H1 (cell line): ENCODE measurements at regions not wholly inside any gene's neighbourhood (a gene's known extent, or its start where the extent isn't known, plus 50 kb on each side); places are given as distances from the start of the nearest gene placed in this dataset.

ENCODE experiments used
- CTCF ChIA-PET: fragments of 300-600 bp; sonication (Branson Sonifier 250); formaldehyde crosslinking; loops from one replicate; lab custom pipeline; 2021; ENCODE audit not compliant: partially characterized antibody; lab: Charles Lee
- POLR2A ChIA-PET: fragments of 300-600 bp; sonication (Branson Sonifier 250); formaldehyde crosslinking; loops from one replicate; lab custom pipeline; 2021; ENCODE audit warnings: inconsistent platforms; ENCODE audit not compliant: partially characterized antibody; lab: Charles Lee
- DNase-seq, 2 experiments: peaks; one replicate each; pipeline versions ENCODE4 v3.0.0 to v3.0.0-alpha.2; 2010 to 2022; ENCODE audit warnings: low spot score in 2 of 2, low read depth in 1 of 2, mixed read lengths in 1 of 2
- FAIRE-seq: peaks from 2 replicates; lab custom pipeline; 2011; peaks lifted over from hg19 to GRCh38; lab: Jason Lieb, UNC
- H2AFZ ChIP-seq: 2 replicates; pipeline ENCODE4 v1.8.1; 2012; ENCODE audit warnings: low read length, inconsistent platforms
- H2AK5ac ChIP-seq: 2 replicates; pipeline ENCODE4 v1.6.1; 2013; ENCODE audit warnings: low read depth, low read length
- H2BK120ac ChIP-seq: replicated peaks from 2 replicates; pipeline ENCODE3; 2013; ENCODE audit warnings: low read depth, low read length, inconsistent platforms
- H2BK12ac ChIP-seq: 2 replicates; pipeline ENCODE4 v1.6.1; 2013; ENCODE audit warnings: low read depth, low read length
- H2BK15ac ChIP-seq: 2 replicates; pipeline ENCODE4 v1.6.1; 2013; ENCODE audit warnings: low read length
- H2BK20ac ChIP-seq: 2 replicates; pipeline ENCODE4 v1.6.1; 2013; ENCODE audit warnings: low read length
- H2BK5ac ChIP-seq: 2 replicates; pipeline ENCODE4 v1.6.1; 2013; ENCODE audit warnings: low read depth, low read length
- H3K14ac ChIP-seq: 2 replicates; pipeline ENCODE4 v1.6.1; 2013; ENCODE audit warnings: inconsistent platforms; ENCODE audit not compliant: insufficient read length
- H3K18ac ChIP-seq: 2 replicates; pipeline ENCODE4 v1.6.1; 2013; ENCODE audit warnings: low read length; ENCODE audit errors: extremely low read depth
- H3K23ac ChIP-seq: 2 replicates; pipeline ENCODE4 v1.6.1; 2013; ENCODE audit warnings: inconsistent platforms; ENCODE audit not compliant: insufficient read length
- H3K23me2 ChIP-seq: 2 replicates; pipeline ENCODE4 v1.6.1; 2013; ENCODE audit warnings: low read depth, low read length
- H3K27ac ChIP-seq: 2 replicates; pipeline ENCODE4 v1.6.1; 2011; ENCODE audit warnings: low read depth, low read length, inconsistent platforms
- H3K27me3 ChIP-seq, 4 experiments: replicated peaks in 1 of 4; 1 replicate in 1 of 4; 2 replicates in 3 of 4; pipeline versions ENCODE4 v1.6.1 to v1.8.1; 2011 to 2013; ENCODE audit warnings: low read length in 3 of 4, mild to moderate bottlenecking in 3 of 4, inconsistent platforms in 2 of 4, mixed read lengths in 2 of 4, moderate library complexity in 1 of 4; ENCODE audit not compliant: control insufficient read depth in 3 of 4, insufficient read depth in 3 of 4; ENCODE audit errors: extremely low read depth in 1 of 4
- H3K36me3 ChIP-seq, 4 experiments: 2 replicates each; pipeline versions ENCODE4 v1.6.1 to v1.8.1; 2011 to 2013; ENCODE audit warnings: mild to moderate bottlenecking in 4 of 4, low read length in 3 of 4, moderate library complexity in 2 of 4, control low read depth in 1 of 4, inconsistent platforms in 1 of 4; ENCODE audit not compliant: insufficient read depth in 4 of 4, control insufficient read depth in 2 of 4
- H3K4ac ChIP-seq: replicated peaks from 2 replicates; pipeline ENCODE3; 2013; ENCODE audit warnings: low read length, low read depth, mixed read lengths, inconsistent platforms; ENCODE audit not compliant: insufficient read length
- H3K4me1 ChIP-seq, 4 experiments: replicated peaks in 1 of 4; 1 replicate in 1 of 4; 2 replicates in 3 of 4; pipeline versions ENCODE4 v1.6.1 to v1.8.1; 2011 to 2013; ENCODE audit warnings: low read length in 3 of 4, inconsistent platforms in 2 of 4, mixed read lengths in 1 of 4; ENCODE audit not compliant: insufficient read depth in 4 of 4, control insufficient read depth in 3 of 4
- H3K4me2 ChIP-seq, 2 experiments: 2 replicates each; pipeline versions ENCODE4 v1.6.1 to v1.8.1; 2011 to 2013; ENCODE audit warnings: low read depth in 2 of 2, low read length in 2 of 2, control low read depth in 1 of 2, inconsistent platforms in 1 of 2, mild to moderate bottlenecking in 1 of 2; ENCODE audit not compliant: insufficient read depth in 1 of 2
- H3K4me3 ChIP-seq, 4 experiments: fragments of 200-600, 300-600 bp in 1 of 4; sonication (generic), shearing (Covaris generic), sonication (Bioruptor Twin) in 1 of 4; 2 replicates each; pipeline versions ENCODE4 v1.5.1 to v1.8.1; 2011 to 2016; ENCODE audit warnings: low read length in 4 of 4, low read depth in 3 of 4, control low read depth in 2 of 4, inconsistent platforms in 2 of 4, mild to moderate bottlenecking in 2 of 4, mixed read lengths in 1 of 4, moderate library complexity in 1 of 4; ENCODE audit not compliant: insufficient read depth in 2 of 4; ENCODE audit errors: extremely low read depth in 1 of 4
- H3K56ac ChIP-seq: replicated peaks from 2 replicates; pipeline ENCODE3; 2013; ENCODE audit warnings: low read depth, mild to moderate bottlenecking, mixed read lengths, low read length, inconsistent platforms; ENCODE audit not compliant: insufficient read length
- H3K79me1 ChIP-seq: 2 replicates; pipeline ENCODE4 v1.6.1; 2013; ENCODE audit warnings: low read depth, low read length, control low read depth
- H3K79me2 ChIP-seq, 2 experiments: 2 replicates each; pipeline versions ENCODE4 v1.6.1 to v1.8.1; 2012 to 2013; ENCODE audit warnings: low read length in 2 of 2, mild to moderate bottlenecking in 2 of 2, inconsistent platforms in 1 of 2; ENCODE audit not compliant: insufficient read depth in 2 of 2, control insufficient read depth in 1 of 2
- H3K9ac ChIP-seq, 4 experiments: replicated peaks in 1 of 4; 1 replicate in 1 of 4; 2 replicates in 3 of 4; pipeline versions ENCODE4 v1.6.1 to v1.8.1; 2011 to 2013; ENCODE audit warnings: low read depth in 3 of 4, low read length in 3 of 4, control low read depth in 2 of 4, mild to moderate bottlenecking in 2 of 4, moderate library complexity in 2 of 4, inconsistent platforms in 1 of 4; ENCODE audit errors: extremely low read depth in 1 of 4
- H3K9me3 ChIP-seq, 2 experiments: 2 replicates each; pipeline versions ENCODE4 v1.6.1 to v1.8.1; 2012 to 2013; ENCODE audit warnings: mild to moderate bottlenecking in 2 of 2, moderate library complexity in 2 of 2, control low read depth in 1 of 2, inconsistent platforms in 1 of 2, low read depth in 1 of 2, low read length in 1 of 2, mixed read lengths in 1 of 2; ENCODE audit not compliant: insufficient read depth in 2 of 2
- H4K20me1 ChIP-seq, 2 experiments: replicated peaks in 1 of 2; 2 replicates each; pipeline versions ENCODE3 to v1.8.1; 2011 to 2013; ENCODE audit warnings: inconsistent platforms in 2 of 2, low read length in 2 of 2, mild to moderate bottlenecking in 1 of 2; ENCODE audit not compliant: insufficient read depth in 2 of 2, control insufficient read depth in 1 of 2
- H4K5ac ChIP-seq: 2 replicates; pipeline ENCODE4 v1.6.1; 2013; ENCODE audit warnings: low read length, low read depth, mixed read lengths, inconsistent platforms; ENCODE audit not compliant: insufficient read length
- H4K8ac ChIP-seq: 2 replicates; pipeline ENCODE4 v1.8.0; 2013; ENCODE audit warnings: mild to moderate bottlenecking, moderate library complexity, low read length, inconsistent platforms; ENCODE audit not compliant: insufficient read depth; ENCODE audit errors: extremely low read depth
- H4K91ac ChIP-seq: replicated peaks from 2 replicates; pipeline ENCODE3; 2013; ENCODE audit warnings: low read length, mixed read lengths, inconsistent platforms; ENCODE audit not compliant: insufficient read length
- SRF ChIP-seq: IDR thresholded peaks from 2 replicates; pipeline ENCODE4 v1.6.1; 2011; ENCODE audit warnings: mild to moderate bottlenecking, low read depth, low read length, moderate library complexity
- WGBS, 2 experiments: shearing (Covaris generic) in 1 of 2; methylation state at CpG; one replicate each; pipeline versions ENCODE4 v1.1.6 to v1.1.7; 2013 to 2015; ENCODE audit warnings: low lambda C conversion rate in 2 of 2, mixed read lengths in 2 of 2, inconsistent platforms in 1 of 2, low coverage in 1 of 2, missing lambda C conversion rate in 1 of 2; ENCODE audit not compliant: insufficient replicate concordance in 2 of 2, insufficient coverage in 1 of 2, insufficient read length in 1 of 2; ENCODE audit errors: extremely low coverage in 1 of 2, missing lambda C conversion rate in 1 of 2; 5-methylcytosine and 5-hydroxymethylcytosine counted together
- TF ChIP-seq, protein P1 (sequence below), 3 experiments: IDR thresholded peaks; 1 replicate in 2 of 3; 2 replicates in 1 of 3; pipeline versions ENCODE4 v1.5.1 to v1.6.1; 2011; ENCODE audit warnings: low read length in 3 of 3, mild to moderate bottlenecking in 3 of 3, inconsistent platforms in 2 of 3, low read depth in 1 of 3, moderate library complexity in 1 of 3; ENCODE audit not compliant: insufficient read depth in 1 of 3; ENCODE audit errors: control extremely low read depth in 1 of 3
- TF ChIP-seq, protein P2 (sequence below): IDR thresholded peaks from 2 replicates; pipeline ENCODE4 v1.6.1; 2012; ENCODE audit warnings: inconsistent platforms
- TF ChIP-seq, protein P3 (sequence below): IDR thresholded peaks from 2 replicates; pipeline ENCODE4 v1.6.1; 2012; ENCODE audit warnings: low read length, inconsistent platforms
- TF ChIP-seq, protein P4 (sequence below): IDR thresholded peaks from 2 replicates; pipeline ENCODE4 v1.6.1; 2011; ENCODE audit warnings: low read length, improper control_type of control experiment

DNA sequence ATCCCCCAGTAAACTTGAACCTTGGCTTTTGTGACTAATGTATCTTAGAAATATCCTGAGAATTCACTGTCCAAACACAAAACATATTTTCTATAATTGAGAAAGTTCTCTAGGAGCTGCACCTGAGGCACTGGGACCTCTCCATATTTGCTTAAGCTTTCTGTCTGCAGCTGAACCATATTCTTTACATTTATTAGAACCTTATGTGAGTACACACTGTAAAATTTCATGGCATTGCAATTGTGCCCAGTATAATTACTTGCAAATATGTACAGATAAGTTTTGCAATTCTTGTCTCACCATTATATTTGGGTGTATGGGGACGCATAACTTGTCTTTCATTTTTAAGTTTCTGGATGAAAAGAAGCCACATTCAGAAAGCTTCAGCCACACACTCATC, 280.7 kb upstream of the KLHL1 start:
- no peaks in the 10 kb centered on the region for H3K23me2 ChIP-seq
- H3K79me2 ChIP-seq = no peaks in the 10 kb centered on the region
- no peaks in the 10 kb centered on the region for H3K36me3 ChIP-seq
- no peak overlapping the region for H3K18ac ChIP-seq
- H3K56ac ChIP-seq = no peak overlapping the region
- no peak for FAIRE-seq
- peaks cover 0 to 11% (median 3%) of the 10 kb centered on the region in 4 experiments; a peak in 2 of 7 replicates for H3K4me1 ChIP-seq
- TF ChIP-seq, protein P1, sequence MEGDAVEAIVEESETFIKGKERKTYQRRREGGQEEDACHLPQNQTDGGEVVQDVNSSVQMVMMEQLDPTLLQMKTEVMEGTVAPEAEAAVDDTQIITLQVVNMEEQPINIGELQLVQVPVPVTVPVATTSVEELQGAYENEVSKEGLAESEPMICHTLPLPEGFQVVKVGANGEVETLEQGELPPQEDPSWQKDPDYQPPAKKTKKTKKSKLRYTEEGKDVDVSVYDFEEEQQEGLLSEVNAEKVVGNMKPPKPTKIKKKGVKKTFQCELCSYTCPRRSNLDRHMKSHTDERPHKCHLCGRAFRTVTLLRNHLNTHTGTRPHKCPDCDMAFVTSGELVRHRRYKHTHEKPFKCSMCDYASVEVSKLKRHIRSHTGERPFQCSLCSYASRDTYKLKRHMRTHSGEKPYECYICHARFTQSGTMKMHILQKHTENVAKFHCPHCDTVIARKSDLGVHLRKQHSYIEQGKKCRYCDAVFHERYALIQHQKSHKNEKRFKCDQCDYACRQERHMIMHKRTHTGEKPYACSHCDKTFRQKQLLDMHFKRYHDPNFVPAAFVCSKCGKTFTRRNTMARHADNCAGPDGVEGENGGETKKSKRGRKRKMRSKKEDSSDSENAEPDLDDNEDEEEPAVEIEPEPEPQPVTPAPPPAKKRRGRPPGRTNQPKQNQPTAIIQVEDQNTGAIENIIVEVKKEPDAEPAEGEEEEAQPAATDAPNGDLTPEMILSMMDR (IDR thresholded peaks at IDR 0.05; ENCODE audit: control extremely low read depth in 1 of 3, insufficient read depth in 1 of 3, low read depth in 1 of 3, low read length in 3 of 3) = no peak
- TF ChIP-seq, protein P2, sequence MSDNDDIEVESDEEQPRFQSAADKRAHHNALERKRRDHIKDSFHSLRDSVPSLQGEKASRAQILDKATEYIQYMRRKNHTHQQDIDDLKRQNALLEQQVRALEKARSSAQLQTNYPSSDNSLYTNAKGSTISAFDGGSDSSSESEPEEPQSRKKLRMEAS = no peak
- TF ChIP-seq, protein P3, sequence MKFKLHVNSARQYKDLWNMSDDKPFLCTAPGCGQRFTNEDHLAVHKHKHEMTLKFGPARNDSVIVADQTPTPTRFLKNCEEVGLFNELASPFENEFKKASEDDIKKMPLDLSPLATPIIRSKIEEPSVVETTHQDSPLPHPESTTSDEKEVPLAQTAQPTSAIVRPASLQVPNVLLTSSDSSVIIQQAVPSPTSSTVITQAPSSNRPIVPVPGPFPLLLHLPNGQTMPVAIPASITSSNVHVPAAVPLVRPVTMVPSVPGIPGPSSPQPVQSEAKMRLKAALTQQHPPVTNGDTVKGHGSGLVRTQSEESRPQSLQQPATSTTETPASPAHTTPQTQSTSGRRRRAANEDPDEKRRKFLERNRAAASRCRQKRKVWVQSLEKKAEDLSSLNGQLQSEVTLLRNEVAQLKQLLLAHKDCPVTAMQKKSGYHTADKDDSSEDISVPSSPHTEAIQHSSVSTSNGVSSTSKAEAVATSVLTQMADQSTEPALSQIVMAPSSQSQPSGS = no peak
- TF ChIP-seq SRF = no peak
- TF ChIP-seq, protein P4, sequence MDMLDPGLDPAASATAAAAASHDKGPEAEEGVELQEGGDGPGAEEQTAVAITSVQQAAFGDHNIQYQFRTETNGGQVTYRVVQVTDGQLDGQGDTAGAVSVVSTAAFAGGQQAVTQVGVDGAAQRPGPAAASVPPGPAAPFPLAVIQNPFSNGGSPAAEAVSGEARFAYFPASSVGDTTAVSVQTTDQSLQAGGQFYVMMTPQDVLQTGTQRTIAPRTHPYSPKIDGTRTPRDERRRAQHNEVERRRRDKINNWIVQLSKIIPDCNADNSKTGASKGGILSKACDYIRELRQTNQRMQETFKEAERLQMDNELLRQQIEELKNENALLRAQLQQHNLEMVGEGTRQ = no peak
- no peak overlapping the region for H2BK20ac ChIP-seq
- peaks cover 2 to 3% of the 10 kb centered on the region in 2 experiments; a peak in 1 of 4 replicates for H3K9me3 ChIP-seq
- CTCF ChIA-PET = interaction anchor here (2.4 kb wide), 1 partner anchor 11 kb away, joined by 8 read pairs; no protein-coding TSS in a partner anchor
- H3K4ac ChIP-seq = no peak overlapping the region
- no peak overlapping the region for H4K5ac ChIP-seq
- DNase-seq = no peak
- no peaks in the 10 kb centered on the region for H3K79me1 ChIP-seq
- H3K9ac ChIP-seq = no peak overlapping the region
- no peak overlapping the region for H2BK120ac ChIP-seq
- POLR2A ChIA-PET = no interaction called here
- H2BK12ac ChIP-seq = no peak overlapping the region
- no peak overlapping the region for H3K23ac ChIP-seq
- no peak overlapping the region for H3K4me2 ChIP-seq
- no peak overlapping the region for H3K4me3 ChIP-seq
- H3K27me3 ChIP-seq = peaks cover 0 to 2% (median 0%) of the 10 kb centered on the region in 4 experiments; a peak in 3 of 7 replicates
- no peak overlapping the region for H4K91ac ChIP-seq
- H2BK15ac ChIP-seq = no peak overlapping the region
- no peak overlapping the region for H3K27ac ChIP-seq
- H2AFZ ChIP-seq = no peak overlapping the region
- 91% methylated on average over 1 of the region's 1 CpG; no CpG with 5 or more reads in 1 of the 2 experiments for WGBS, 2 experiments
- H4K20me1 ChIP-seq = no peaks in the 10 kb centered on the region
- no peak overlapping the region for H4K8ac ChIP-seq
- H3K14ac ChIP-seq = no peak overlapping the region
- H2BK5ac ChIP-seq = no peak overlapping the region
- no peak overlapping the region for H2AK5ac ChIP-seq
